GM12878 (cell line): ENCODE measurements at regions not wholly inside any gene's neighbourhood (a gene's known extent, or its start where the extent isn't known, plus 50 kb on each side); places are given as distances from the start of the nearest gene placed in this dataset.

Experiments used
- ATAC-seq: fragments of 200-7000 bp; cut with Tn5 transposase; 3 replicates; pipeline ENCODE4 v1.9.1; 2020; ENCODE audit warnings: mild to moderate bottlenecking, moderate library complexity
- BruUV-seq: library from RNA; stranded (reverse); fragments of 400-500 nt; replicated peaks from 2 replicates; lab custom pipeline; 2021; lab: Mats Ljungman, UMichigan
- CTCF ChIA-PET: fragments of 300-600 bp; sonication (Branson Sonifier 250); formaldehyde crosslinking; extraction: SDS; loops from one replicate; lab custom pipeline; 2021; ENCODE audit warnings: inconsistent platforms; lab: Yijun Ruan, JAX
- POLR2A ChIA-PET: fragments of 350-600 bp; formaldehyde crosslinking; extraction: SDS; loops from one replicate; lab custom pipeline; 2021; ENCODE audit warnings: inconsistent platforms; lab: Charles Lee
- RAD21 ChIA-PET: fragments of 300-600 bp; sonication (Branson Sonifier 250); formaldehyde crosslinking; loops from one replicate; lab custom pipeline; 2023; ENCODE audit warnings: antibody characterized with exemption; ENCODE audit not compliant: unreplicated experiment; lab: Charles Lee
- SMC1A ChIA-PET: fragments of 300-600 bp; sonication (Branson Sonifier 250); formaldehyde crosslinking; loops from one replicate; lab custom pipeline; 2023; ENCODE audit not compliant: unreplicated experiment, uncharacterized antibody; lab: Charles Lee
- DNase-seq: peaks from one replicate; pipeline ENCODE4 v3.0.0-alpha.2; 2011; ENCODE audit warnings: low read depth, low spot score
- FAIRE-seq: peaks from 3 replicates; lab custom pipeline; 2011; peaks lifted over from hg19 to GRCh38; lab: Jason Lieb, UNC
- H2AFZ ChIP-seq: 2 replicates; pipeline ENCODE4 v1.6.0; 2011; ENCODE audit warnings: low read depth, low read length, control low read depth; ENCODE audit not compliant: control insufficient read depth
- H3K27ac ChIP-seq: 2 replicates; pipeline ENCODE4 v1.5.1; 2011; ENCODE audit warnings: control low read depth; ENCODE audit not compliant: control insufficient read depth, insufficient read depth
- H3K27me3 ChIP-seq, 2 experiments: replicated peaks in 1 of 2; 2 replicates each; pipeline versions ENCODE4 v1.6.0 to v1.6.1; 2011; ENCODE audit warnings: low read length in 1 of 2; ENCODE audit not compliant: control insufficient read depth in 2 of 2, insufficient read depth in 2 of 2
- H3K36me3 ChIP-seq, 2 experiments: 2 replicates each; pipeline ENCODE4 v1.5.1; 2011; ENCODE audit warnings: low read length in 1 of 2; ENCODE audit not compliant: control insufficient read depth in 2 of 2, insufficient read depth in 2 of 2
- H3K4me1 ChIP-seq: 2 replicates; pipeline ENCODE4 v1.6.1; 2011; ENCODE audit warnings: mild to moderate bottlenecking, low read length, moderate library complexity, mixed read lengths; ENCODE audit not compliant: control insufficient read depth, insufficient read depth
- H3K4me2 ChIP-seq: 2 replicates; pipeline ENCODE4 v1.6.0; 2011; ENCODE audit warnings: control low read depth; ENCODE audit not compliant: control insufficient read depth, insufficient read depth
- H3K4me3 ChIP-seq: fragments of 200-600 bp; sonication (generic); 2 replicates; pipeline ENCODE4 v1.5.1; 2016
- H3K79me2 ChIP-seq: 2 replicates; pipeline ENCODE4 v1.6.0; 2011; ENCODE audit warnings: low read length; ENCODE audit not compliant: control insufficient read depth, insufficient read depth
- H3K9ac ChIP-seq: 2 replicates; pipeline ENCODE4 v1.8.0; 2011; ENCODE audit warnings: low read length, control low read depth, mixed read lengths; ENCODE audit not compliant: control insufficient read depth, insufficient read depth
- H3K9me3 ChIP-seq: replicated peaks from 3 replicates; pipeline ENCODE4 v1.5.1; 2011; ENCODE audit warnings: mild to moderate bottlenecking, low read length; ENCODE audit not compliant: control insufficient read depth, insufficient read depth
- H4K20me1 ChIP-seq: 2 replicates; pipeline ENCODE4 v1.6.0; 2011; ENCODE audit not compliant: control insufficient read depth, insufficient read depth
- CBX3 ChIP-seq: fragments of 200-600 bp; sonication (generic); IDR thresholded peaks from 2 replicates; pipeline ENCODE4 v1.6.1; 2016; ENCODE audit warnings: low read depth, borderline replicate concordance
- IKZF2 ChIP-seq, 2 experiments: fragments of 450-650 bp; IDR thresholded peaks; 2 replicates each; pipeline ENCODE4 v1.6.1; 2017; ENCODE audit warnings: mild to moderate bottlenecking in 2 of 2, moderate library complexity in 2 of 2
- MEF2B ChIP-seq: fragments of 450-650 bp; IDR thresholded peaks from 2 replicates; pipeline ENCODE4 v1.6.1; 2018; ENCODE audit warnings: mild to moderate bottlenecking, moderate library complexity; ENCODE audit not compliant: partially characterized antibody, poor library complexity, severe bottlenecking
- MXI1 ChIP-seq: fragments of 150-350 bp; IDR thresholded peaks from 2 replicates; pipeline ENCODE4 v1.6.1; 2011; ENCODE audit warnings: low read depth, mild to moderate bottlenecking, inconsistent platforms, low read length, improper control_type of control experiment
- PML ChIP-seq: IDR thresholded peaks from 2 replicates; pipeline ENCODE4 v1.6.1; 2012; ENCODE audit warnings: low read length, inconsistent platforms
- POLR2AphosphoS2 ChIP-seq: IDR thresholded peaks from 2 replicates; pipeline ENCODE4 v1.6.1; 2011; ENCODE audit warnings: low read depth, mild to moderate bottlenecking, low read length, improper control_type of control experiment, moderate library complexity
- RAD21 ChIP-seq: IDR thresholded peaks from 2 replicates; pipeline ENCODE4 v1.6.1; 2011; ENCODE audit warnings: mild to moderate bottlenecking, low read depth, low read length, moderate library complexity; ENCODE audit not compliant: insufficient read depth
- SREBF2 ChIP-seq: IDR thresholded peaks from 2 replicates; pipeline ENCODE4 v1.6.1; 2012; ENCODE audit warnings: mild to moderate bottlenecking, low read length
- SUPT20H ChIP-seq: IDR thresholded peaks from 2 replicates; pipeline ENCODE4 v1.6.1; 2011; ENCODE audit warnings: low read depth, mild to moderate bottlenecking, low read length, moderate library complexity, borderline replicate concordance; ENCODE audit not compliant: control insufficient read depth
- TARDBP ChIP-seq: IDR thresholded peaks from 2 replicates; pipeline ENCODE4 v1.6.1; 2016; ENCODE audit warnings: borderline replicate concordance
- ZNF274 ChIP-seq: IDR thresholded peaks from one replicate; pipeline ENCODE4 v1.8.0; 2011; ENCODE audit not compliant: insufficient read length, insufficient read depth
- WGBS: methylation state at CpG from one replicate; pipeline ENCODE4 v1.1.6; 2016; ENCODE audit warnings: low lambda C conversion rate; ENCODE audit not compliant: insufficient replicate concordance, insufficient coverage; ENCODE audit errors: missing lambda C conversion rate; 5-methylcytosine and 5-hydroxymethylcytosine counted together
- in situ Hi-C: fragments of 300-500 bp; cut with MboI; formaldehyde crosslinking; loops from 9 replicates; pipeline ENCODE4 v1.14.3; 2018; ENCODE audit warnings: mixed read lengths
- intact Hi-C: fragments of 100-400 bp; cut with micrococcal nuclease; formaldehyde crosslinking; loops from one replicate; pipeline ENCODE4 v1.14.2; 2022; ENCODE audit not compliant: unreplicated experiment
- TF ChIP-seq, protein P1 (sequence below): fragments of 450-650 bp; IDR thresholded peaks from 2 replicates; pipeline ENCODE4 v1.6.1; 2016; ENCODE audit warnings: mild to moderate bottlenecking
- TF ChIP-seq, protein P2 (sequence below): fragments of 450-650 bp; IDR thresholded peaks from 2 replicates; pipeline ENCODE4 v1.6.1; 2014; ENCODE audit warnings: mild to moderate bottlenecking
- TF ChIP-seq, protein P3 (sequence below): IDR thresholded peaks from 2 replicates; pipeline ENCODE4 v1.6.1; 2012; ENCODE audit warnings: improper control_type of control experiment, low read depth, low read length; ENCODE audit not compliant: insufficient replicate concordance

DNA sequence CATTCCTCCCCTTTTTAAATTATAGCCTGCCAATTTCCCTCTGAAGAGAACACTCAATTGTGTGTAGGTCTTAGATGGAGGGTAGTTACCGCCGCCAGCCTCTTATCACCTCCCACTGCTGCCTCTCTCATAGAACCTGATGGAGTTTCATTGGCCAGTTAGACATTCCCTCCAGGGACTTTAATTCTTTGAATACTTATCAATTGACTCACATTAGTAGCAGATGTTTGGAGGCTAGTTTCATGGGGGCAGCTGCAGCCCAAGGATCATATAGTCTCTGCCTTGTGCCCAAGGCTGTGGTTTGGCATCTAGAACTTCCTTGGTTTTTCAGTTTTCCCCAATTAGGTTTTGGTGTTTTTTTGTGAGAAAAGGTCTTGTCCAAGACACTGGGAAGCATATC lies 318.9 kb upstream of the HTR2A start (continued):
- TF ChIP-seq MXI1 (no peak), CBX3 (no peak)

- FAIRE-seq (no peak), DNase-seq (no peak), ATAC-seq (no peak)
- H4K20me1 ChIP-seq = no peaks in the 10 kb centered on the region
- no peak overlapping the region for H3K27ac ChIP-seq
- no peaks in the 10 kb centered on the region for H3K36me3 ChIP-seq
- no peaks in the 10 kb centered on the region for H3K4me1 ChIP-seq
- CTCF ChIA-PET = no interaction called here
- no peak for TF ChIP-seq MXI1
- TF ChIP-seq RAD21 = no peak
- no peak for TF ChIP-seq ZNF274
- no peak for TF ChIP-seq PML
- no peak for TF ChIP-seq MEF2B
- TF ChIP-seq, protein P1, sequence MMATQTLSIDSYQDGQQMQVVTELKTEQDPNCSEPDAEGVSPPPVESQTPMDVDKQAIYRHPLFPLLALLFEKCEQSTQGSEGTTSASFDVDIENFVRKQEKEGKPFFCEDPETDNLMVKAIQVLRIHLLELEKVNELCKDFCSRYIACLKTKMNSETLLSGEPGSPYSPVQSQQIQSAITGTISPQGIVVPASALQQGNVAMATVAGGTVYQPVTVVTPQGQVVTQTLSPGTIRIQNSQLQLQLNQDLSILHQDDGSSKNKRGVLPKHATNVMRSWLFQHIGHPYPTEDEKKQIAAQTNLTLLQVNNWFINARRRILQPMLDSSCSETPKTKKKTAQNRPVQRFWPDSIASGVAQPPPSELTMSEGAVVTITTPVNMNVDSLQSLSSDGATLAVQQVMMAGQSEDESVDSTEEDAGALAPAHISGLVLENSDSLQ = no peak
- TF ChIP-seq SUPT20H = no peak
- no peak for TF ChIP-seq POLR2AphosphoS2
- no peak for TF ChIP-seq TARDBP
- TF ChIP-seq, protein P2, sequence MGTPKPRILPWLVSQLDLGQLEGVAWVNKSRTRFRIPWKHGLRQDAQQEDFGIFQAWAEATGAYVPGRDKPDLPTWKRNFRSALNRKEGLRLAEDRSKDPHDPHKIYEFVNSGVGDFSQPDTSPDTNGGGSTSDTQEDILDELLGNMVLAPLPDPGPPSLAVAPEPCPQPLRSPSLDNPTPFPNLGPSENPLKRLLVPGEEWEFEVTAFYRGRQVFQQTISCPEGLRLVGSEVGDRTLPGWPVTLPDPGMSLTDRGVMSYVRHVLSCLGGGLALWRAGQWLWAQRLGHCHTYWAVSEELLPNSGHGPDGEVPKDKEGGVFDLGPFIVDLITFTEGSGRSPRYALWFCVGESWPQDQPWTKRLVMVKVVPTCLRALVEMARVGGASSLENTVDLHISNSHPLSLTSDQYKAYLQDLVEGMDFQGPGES = no peak
- TF ChIP-seq SREBF2 = no peak
- TF ChIP-seq IKZF2 (IDR thresholded peaks at IDR 0.05) = no peak
- TF ChIP-seq, protein P3, sequence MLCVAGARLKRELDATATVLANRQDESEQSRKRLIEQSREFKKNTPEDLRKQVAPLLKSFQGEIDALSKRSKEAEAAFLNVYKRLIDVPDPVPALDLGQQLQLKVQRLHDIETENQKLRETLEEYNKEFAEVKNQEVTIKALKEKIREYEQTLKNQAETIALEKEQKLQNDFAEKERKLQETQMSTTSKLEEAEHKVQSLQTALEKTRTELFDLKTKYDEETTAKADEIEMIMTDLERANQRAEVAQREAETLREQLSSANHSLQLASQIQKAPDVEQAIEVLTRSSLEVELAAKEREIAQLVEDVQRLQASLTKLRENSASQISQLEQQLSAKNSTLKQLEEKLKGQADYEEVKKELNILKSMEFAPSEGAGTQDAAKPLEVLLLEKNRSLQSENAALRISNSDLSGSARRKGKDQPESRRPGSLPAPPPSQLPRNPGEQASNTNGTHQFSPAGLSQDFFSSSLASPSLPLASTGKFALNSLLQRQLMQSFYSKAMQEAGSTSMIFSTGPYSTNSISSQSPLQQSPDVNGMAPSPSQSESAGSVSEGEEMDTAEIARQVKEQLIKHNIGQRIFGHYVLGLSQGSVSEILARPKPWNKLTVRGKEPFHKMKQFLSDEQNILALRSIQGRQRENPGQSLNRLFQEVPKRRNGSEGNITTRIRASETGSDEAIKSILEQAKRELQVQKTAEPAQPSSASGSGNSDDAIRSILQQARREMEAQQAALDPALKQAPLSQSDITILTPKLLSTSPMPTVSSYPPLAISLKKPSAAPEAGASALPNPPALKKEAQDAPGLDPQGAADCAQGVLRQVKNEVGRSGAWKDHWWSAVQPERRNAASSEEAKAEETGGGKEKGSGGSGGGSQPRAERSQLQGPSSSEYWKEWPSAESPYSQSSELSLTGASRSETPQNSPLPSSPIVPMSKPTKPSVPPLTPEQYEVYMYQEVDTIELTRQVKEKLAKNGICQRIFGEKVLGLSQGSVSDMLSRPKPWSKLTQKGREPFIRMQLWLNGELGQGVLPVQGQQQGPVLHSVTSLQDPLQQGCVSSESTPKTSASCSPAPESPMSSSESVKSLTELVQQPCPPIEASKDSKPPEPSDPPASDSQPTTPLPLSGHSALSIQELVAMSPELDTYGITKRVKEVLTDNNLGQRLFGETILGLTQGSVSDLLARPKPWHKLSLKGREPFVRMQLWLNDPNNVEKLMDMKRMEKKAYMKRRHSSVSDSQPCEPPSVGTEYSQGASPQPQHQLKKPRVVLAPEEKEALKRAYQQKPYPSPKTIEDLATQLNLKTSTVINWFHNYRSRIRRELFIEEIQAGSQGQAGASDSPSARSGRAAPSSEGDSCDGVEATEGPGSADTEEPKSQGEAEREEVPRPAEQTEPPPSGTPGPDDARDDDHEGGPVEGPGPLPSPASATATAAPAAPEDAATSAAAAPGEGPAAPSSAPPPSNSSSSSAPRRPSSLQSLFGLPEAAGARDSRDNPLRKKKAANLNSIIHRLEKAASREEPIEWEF = no peak
- BruUV-seq = no TSS peak
- POLR2A ChIA-PET = no interaction called here
- H2AFZ ChIP-seq = no peak overlapping the region
- no peaks in the 10 kb centered on the region for H3K27me3 ChIP-seq
- SMC1A ChIA-PET = no interaction called here
- H3K4me3 ChIP-seq = no peak overlapping the region
- no peak overlapping the region for H3K4me2 ChIP-seq
- intact Hi-C loops = no loop called here
- H3K9me3 ChIP-seq = no peaks in the 10 kb centered on the region
- H3K9ac ChIP-seq = no peak overlapping the region
- 57% methylated on average over 3 of the region's 3 CpGs for WGBS
- no peaks in the 10 kb centered on the region for H3K79me2 ChIP-seq
- in situ Hi-C loops = no loop called here
- RAD21 ChIA-PET = no interaction called here
These were observed 316.2 kb upstream of the HTR2A start for GRCh38 chr13:47213047-47213446.
